D721Med (cell line): ENCODE measurements at regions not wholly inside any gene's neighbourhood (a gene's known extent, or its start where the extent isn't known, plus 50 kb on each side); places are given as distances from the start of the nearest gene placed in this dataset.

Experiments
- DNase-seq: peaks from one replicate; pipeline ENCODE4 v3.0.0; 2011; ENCODE audit warnings: low spot score; ENCODE audit not compliant: insufficient read length
- FAIRE-seq: peaks from 2 replicates; lab custom pipeline; 2011; peaks lifted over from hg19 to GRCh38; lab: Jason Lieb, UNC
- CTCF ChIP-seq: IDR thresholded peaks from 2 replicates; pipeline ENCODE4 v1.5.1; 2012; ENCODE audit warnings: mild to moderate bottlenecking, control low read depth; ENCODE audit not compliant: insufficient read depth; ENCODE audit errors: missing control alignments

- TF ChIP-seq CTCF = no peak
- DNase-seq = no peak
- no peak for FAIRE-seq
Measured at GRCh38 chr4:159562366-159562765, 459.5 kb downstream of the RAPGEF2 start.

- FAIRE-seq (no peak), DNase-seq (no peak)
- no peak for TF ChIP-seq CTCF
Measured at GRCh38 chr4:159563257-159563656, 460.4 kb downstream of the RAPGEF2 start.

- DNase-seq (no peak), FAIRE-seq (no peak)
Measured at GRCh38 chr4:159564615-159565014, 461.7 kb downstream of the RAPGEF2 start.

GRCh38 chr4:159566786-159567185 lies 463.9 kb downstream of the RAPGEF2 start:
- TF ChIP-seq CTCF = no peak
- DNase-seq (no peak), FAIRE-seq (peak; percentile 48)

More at GRCh38 chr4:159564615-159565014, 461.7 kb downstream of the RAPGEF2 start:
- no peak for TF ChIP-seq CTCF

GRCh38 chr4:159577241-159577640 lies 474.4 kb downstream of the RAPGEF2 start:
- FAIRE-seq (no peak), DNase-seq (no peak)
- TF ChIP-seq CTCF = no peak

GRCh38 chr4:159582685-159583084 lies 479.8 kb downstream of the RAPGEF2 start:
- no peak for TF ChIP-seq CTCF
- FAIRE-seq = peak; percentile 68

GRCh38 chr4:159592898-159593556 lies 490.1 kb downstream of the RAPGEF2 start:
- FAIRE-seq (no peak), DNase-seq (no peak)
- no peak for TF ChIP-seq CTCF

More at GRCh38 chr4:159582685-159583084, 479.8 kb downstream of the RAPGEF2 start:
- no peak for DNase-seq
